ENCODE measurements at regions not wholly inside any gene's neighbourhood (a gene's known extent, or its start where the extent isn't known, plus 50 kb on each side); places are given as distances from the start of the nearest gene placed in this dataset.

DNA sequence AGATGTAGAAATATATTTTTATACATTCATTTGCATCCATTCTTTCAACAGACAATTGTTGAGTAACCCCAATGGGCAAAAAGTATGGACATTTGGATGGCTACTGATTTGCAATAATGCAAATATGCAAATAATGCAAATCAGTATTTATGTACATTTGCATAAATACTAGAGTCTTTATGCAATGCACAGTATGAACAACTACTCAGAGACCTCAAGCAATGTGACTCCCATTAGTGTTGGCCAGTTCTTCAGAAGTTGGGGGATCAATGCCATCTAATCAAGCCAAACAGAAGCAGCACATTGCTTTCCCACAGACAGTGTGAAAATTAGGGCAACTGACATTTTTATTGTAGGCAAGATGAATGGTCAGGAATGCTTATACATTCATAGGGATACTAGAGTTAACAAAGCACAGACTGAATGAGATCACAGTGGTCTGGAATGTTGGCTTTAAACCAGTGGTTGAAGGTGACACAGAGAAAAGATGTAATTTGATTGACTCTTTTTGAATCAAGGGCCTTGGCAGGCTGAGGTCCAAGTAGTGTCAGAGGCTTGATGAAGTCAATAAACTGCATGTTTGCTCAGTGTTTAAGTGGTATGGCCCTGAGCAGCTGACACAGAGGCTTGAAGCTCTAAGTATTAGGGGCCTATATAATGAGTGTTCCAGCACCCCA lies 256.6 kb downstream of the CTH start:
- TF ChIP-seq CTCF (IDR thresholded peaks at IDR 0.05) (no peak), EP300 (IDR thresholded peaks at IDR 0.05) (no peak), POLR2A (IDR thresholded peaks at IDR 0.05) (no peak)
